ENCODE measurements at regions not wholly inside any gene's neighbourhood (a gene's known extent, or its start where the extent isn't known, plus 50 kb on each side); places are given as distances from the start of the nearest gene placed in this dataset.

DNA sequence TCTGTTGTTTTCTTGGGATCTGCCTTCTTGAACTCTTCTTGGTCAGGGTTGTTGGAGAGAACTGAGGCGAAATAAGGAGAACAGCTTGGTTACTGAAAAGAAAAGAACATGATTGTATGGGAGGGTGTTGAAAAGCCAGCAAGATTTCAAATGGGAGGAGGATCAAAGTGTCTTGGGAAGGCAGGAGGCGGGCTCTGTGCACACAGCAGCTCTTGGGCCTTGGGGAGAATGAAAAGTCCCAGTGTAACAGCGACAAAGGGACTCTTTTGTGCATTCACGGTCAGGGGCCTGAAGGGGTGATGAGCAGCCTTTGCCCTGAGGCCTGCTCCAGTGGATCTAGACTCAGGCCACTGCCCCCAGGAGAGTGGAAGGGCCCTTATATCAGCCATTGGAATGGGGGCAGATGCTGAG, 135.4 kb downstream of the ADAMTS15 start:
- no peak for DNase-seq (ENCODE audit: low spot score)

GRCh38 chr11:130585545-130585944, 137.1 kb downstream of the ADAMTS15 start:
- no peak for DNase-seq (ENCODE audit: low spot score)

DNA sequence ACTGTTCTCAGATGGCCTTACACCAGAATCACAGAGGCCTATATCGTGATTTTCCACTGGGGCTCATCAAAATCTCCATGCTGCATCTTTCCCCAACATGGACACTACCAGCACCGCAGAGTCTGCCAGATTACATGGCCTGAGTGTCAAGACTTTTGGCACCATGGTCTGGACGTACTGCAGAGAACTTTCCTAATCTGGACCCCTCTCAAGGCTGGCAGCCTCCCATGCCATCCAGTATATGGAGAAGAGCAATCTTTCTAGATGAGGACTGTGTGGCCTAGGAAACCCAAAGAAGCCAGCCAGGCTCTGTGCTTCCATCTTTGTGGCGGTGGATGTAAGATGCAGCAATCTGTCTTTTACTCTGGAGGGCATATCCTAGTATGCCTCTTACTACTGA, 139.2 kb downstream of the ADAMTS15 start:
- no peak for DNase-seq (ENCODE audit: low spot score)

DNA sequence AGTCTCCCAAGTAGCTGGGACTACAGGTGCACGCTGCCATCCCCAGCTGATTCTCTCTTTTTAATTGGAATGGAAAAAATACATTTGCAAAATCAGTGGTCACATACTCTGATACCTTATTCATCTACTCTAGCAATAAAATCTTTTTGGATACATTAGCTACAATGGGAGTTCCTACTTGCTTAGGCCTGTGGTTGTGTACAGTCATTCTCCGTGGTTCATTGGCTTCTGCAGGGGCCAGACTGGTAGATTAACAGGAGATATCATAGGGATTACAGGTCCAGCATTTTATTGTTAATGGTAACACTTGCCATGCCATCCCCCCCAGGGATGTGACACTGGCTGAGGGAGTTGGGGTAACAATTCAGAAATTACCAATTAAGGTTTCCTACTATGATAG, 140.0 kb downstream of the ADAMTS15 start:
- no peak for DNase-seq (ENCODE audit: low spot score)

- DNase-seq (ENCODE audit: low spot score), result no peak
These were observed 143.6 kb downstream of the ADAMTS15 start for GRCh38 chr11:130592056-130592455.

DNA sequence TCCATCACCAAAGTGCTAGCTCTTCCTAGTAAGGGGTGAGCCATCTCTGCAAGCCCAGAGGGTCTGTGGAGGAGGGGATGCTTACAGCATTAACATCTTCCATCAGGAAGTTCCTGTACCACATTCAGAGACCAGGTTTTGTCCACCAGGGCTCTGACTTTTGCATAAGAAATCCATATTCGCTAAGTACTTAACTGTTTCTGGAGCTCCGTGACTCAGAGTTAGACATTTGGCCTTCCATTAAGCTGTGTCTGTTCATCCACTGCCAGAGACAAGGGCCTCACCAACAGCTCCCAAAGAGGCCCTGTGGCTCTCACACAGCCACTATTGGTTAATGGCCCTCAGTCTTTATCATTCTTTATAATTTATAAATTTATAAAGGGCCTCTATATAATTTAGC, 144.6 kb downstream of the ADAMTS15 start:
- DNase-seq (ENCODE audit: low spot score), result no peak

GRCh38 chr11:130598433-130598832, 150.0 kb downstream of the ADAMTS15 start:
- no peak for DNase-seq (ENCODE audit: low spot score)

DNA sequence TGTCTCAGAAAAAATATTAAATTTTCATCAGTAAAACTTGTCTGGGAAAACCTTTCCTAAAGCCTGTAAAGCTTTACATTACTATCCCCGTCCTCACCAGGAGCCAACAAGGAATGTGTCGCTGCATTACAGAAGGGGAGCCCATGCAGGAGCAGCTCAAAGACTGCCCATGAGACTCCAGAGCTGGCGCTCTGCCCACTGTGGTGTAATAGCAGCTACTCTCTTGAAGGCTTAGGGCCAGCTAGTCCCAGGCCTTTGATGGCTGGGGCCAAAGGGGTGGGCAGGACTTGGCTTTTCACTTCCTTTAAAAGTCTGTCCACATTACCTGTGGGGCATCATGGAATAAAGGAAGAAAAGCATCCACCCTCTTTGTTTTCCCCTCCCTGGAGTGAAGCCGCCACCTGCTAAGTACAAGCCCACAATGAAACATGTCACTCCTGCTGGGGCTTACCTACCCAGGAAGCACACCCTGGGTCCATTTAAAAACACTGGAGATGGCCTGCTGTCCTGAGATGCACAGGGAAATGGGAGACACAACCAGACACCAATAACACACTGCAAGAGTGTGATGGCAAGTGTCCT, 150.7 kb downstream of the ADAMTS15 start:
- no peak for DNase-seq (ENCODE audit: low spot score)

DNA sequence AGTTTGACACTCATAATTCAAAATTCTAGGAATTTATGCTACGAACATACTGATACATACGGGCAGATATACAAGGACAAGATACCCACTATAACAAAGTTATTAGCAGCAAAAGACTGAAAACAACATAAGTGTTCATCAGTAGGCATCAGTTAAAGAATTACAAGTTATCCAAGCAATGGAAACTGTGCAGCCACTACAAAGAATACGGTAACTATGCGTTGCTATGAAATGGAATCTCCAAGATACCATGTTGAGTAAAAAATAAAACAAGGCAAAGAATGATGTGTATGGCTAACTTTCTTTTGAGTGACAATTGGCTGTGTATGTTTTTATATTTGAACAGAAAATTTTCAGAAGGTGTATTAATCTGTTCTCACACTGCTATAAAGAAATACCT, 151.7 kb downstream of the ADAMTS15 start:
- no peak for DNase-seq (ENCODE audit: low spot score)

DNA sequence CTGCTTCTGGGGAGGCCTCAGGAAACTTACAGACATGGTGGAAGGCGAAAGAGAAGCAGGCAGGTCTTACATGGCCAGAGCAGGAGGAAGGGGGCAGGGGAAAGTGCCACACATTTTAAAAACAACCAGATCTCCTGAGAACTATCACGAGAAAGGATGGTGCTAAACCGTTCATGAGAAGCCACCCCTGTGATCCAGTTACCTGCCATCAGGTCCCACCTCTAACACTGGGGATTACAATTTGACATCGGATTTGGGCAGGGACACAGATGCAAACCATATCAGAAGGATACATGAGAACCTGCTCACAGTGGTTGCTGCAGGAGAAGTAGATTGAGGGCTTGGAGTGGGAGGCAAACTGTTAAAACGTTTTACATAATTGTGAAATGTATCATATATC, 152.2 kb downstream of the ADAMTS15 start:
- no peak for DNase-seq (ENCODE audit: low spot score)

DNA sequence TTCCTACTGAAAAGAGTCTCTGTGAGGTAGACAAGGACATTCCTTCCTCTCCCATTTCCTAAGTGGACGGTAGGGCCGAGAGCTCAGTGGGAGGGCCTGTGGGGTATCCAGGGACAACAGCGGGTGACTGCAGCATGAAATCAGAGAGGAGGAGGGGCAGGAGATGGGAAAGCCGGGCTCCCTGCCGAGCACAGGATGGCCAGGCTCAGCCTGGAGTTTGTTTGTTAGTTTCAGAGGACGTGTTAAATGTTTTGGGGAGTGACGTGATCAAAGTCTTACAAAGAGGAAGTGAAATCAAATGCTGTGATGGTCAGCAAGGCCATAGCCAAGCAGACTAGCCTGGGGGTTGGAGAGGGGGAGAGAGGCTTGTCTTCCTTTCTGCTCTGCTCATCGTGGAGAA, 152.7 kb downstream of the ADAMTS15 start:
- DNase-seq (ENCODE audit: low spot score), result peak; percentile 67

DNA sequence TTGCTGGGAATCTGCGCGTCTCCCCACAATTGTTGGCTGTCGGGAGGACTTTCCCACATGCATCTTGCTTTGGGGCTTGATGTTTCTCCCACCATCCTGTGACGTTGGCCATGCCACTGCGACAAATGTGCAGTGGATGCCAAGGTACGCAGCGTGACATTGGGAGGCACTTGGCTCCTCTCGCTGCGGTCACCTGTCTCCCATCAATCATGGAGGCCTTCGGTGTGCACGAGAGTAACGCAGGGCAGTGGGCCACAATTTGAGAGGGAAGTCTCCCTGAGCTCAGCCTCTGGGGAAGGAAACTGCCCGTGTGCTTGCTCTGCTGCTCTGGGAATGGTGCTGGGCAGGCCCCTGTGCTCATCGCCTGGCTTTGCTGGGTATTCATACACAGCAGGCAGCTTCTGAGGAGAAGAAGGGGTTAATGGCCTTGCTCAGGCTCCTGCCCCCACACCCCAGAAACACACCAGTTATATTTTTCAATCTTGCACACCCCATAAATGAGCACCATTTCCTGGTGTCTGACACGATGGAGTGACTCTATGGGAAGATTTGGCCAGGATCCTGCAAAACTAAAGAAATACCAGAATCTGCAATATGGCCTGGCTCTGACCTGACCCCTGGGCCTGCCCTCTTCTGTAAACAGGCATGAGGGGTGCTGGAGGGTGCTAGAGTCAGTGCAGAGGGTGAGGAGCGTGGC, 153.5 kb downstream of the ADAMTS15 start:
- no peak for DNase-seq (ENCODE audit: low spot score)

DNA sequence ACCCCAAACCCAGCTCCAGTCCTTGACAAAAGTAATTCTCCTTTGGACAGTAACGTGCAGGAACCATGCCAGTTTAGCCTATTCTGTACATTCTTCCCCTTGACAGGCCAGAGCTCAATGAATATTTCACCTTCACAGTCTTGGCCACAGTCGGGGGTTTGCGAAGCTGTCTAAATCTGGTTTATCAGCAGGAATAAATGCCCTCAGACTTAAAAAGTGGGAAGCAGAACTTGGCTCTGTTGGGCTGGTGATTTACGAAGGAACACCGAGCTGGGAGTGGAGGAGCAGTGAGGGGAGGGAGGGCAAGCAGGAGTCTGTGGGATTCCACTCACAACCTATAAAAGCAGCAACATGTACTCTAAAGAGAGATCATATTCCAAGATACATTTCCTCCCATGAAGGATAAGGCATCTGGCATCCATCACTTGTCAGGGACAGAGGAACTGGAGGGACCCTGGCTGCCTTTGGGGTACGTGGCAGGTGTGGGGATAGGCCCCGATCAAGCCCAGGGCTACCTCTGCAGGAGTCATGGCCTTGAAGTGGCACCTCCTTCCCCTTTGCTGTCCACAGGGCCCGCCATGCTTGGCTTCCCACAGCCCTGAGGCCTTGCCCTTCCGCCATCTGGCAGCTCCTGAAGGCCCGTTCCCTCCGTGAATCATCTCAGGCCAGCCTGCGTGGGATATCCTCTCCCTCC, 154.3 kb downstream of the ADAMTS15 start:
- no peak for DNase-seq (ENCODE audit: low spot score)

- no peak for DNase-seq (ENCODE audit: low spot score)
These were observed 155.0 kb downstream of the ADAMTS15 start for GRCh38 chr11:130603335-130603906.

- DNase-seq (ENCODE audit: low spot score), result no peak
These were observed 156.2 kb downstream of the ADAMTS15 start for GRCh38 chr11:130604606-130605005.

GRCh38 chr11:130606178-130606577, 157.7 kb downstream of the ADAMTS15 start:
- DNase-seq (ENCODE audit: low spot score), result peak; percentile 27

- no peak for DNase-seq (ENCODE audit: low spot score)
These were observed 158.5 kb downstream of the ADAMTS15 start for GRCh38 chr11:130606781-130607511.

DNA sequence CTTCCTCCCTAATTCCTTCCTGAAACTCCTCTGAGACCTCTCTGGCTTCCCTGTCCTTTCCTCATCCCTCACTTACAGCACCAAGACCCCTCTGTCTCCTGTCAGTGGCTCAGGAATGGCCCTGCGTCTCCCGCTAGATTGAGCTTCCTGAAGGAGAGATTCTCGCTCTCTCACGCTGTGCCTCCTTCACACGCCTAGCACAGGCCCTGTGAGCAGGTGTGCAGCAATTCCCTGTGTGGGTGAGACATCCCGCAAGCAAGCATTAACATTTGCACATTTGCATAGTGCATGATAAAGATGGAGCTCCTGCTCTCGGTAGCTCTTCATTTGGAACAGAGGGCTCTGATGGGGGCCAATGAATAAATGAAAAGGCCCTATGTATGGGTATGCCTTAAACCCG, 159.8 kb downstream of the ADAMTS15 start:
- no peak for DNase-seq (ENCODE audit: low spot score)

GRCh38 chr11:130609121-130610035, 160.9 kb downstream of the ADAMTS15 start:
- DNase-seq (ENCODE audit: low spot score), result no peak

DNA sequence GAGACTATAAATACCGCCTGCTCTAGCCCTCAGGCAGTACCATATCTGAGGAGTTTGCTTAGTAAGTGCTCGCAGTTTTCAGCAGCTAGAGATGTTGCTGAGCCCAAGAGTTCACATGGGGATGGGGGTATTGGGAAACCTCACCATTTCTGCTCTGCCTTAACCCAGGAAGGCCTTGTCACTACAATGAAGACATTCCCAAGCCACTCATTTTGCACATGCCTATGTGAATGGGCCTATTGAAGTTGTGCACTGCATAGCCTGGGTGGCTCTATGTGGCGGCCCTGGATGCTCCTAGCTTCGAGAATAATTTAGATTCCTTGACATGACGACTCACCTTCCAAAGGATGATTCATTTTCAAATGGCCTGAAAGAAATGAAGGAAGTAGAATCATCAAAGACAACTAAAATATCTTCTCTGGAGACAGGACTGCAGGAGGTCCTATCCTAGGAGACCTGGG, 163.4 kb downstream of the ADAMTS15 start:
- DNase-seq (ENCODE audit: low spot score), result no peak

GRCh38 chr11:130612291-130612851, 163.9 kb downstream of the ADAMTS15 start:
- DNase-seq (ENCODE audit: low spot score), result no peak
